ENCODE measurements at regions not wholly inside any gene's neighbourhood (a gene's known extent, or its start where the extent isn't known, plus 50 kb on each side); places are given as distances from the start of the nearest gene placed in this dataset.
A peak's percentile ranks its signal among the peaks of the same experiment; 100 is the strongest.
"Not testable (repeated sequence)": the region's sequence is repeated elsewhere in the genome, so short reads cannot be mapped to it uniquely, and the experiment has no call there.

DNA sequence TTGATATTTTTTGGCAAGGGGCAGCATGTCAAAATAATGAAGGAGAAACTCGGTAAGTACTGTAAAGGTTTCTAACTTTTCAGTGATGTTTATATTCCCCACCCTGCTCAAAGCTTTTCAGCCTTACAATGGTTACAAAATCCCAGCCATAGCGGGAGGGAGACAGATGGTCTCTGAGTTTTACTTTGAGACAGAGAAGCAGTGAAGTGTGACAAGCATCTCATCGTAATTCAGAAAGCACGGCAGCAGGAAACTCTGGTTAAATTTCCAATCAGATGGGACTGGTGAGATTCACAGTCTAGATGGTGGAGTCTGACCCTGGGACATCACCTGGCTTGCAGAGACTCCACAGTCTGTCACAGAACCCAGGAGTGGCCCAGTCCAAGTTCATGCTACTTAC is 448.0 kb upstream of the AMELY start:
- Mint-ChIP-seq H3K27me3 (ENCODE audit: insufficient read depth) (no peaks in the 10 kb centered on the region), H3K9me3 (no peaks in the 10 kb centered on the region), H3K4me3 (no peak overlapping the region), H3K4me1 (ENCODE audit: low read depth) (no peaks in the 10 kb centered on the region; the same call in 1 of the 2 replicates), H3K27ac (no peak overlapping the region), H3K36me3 (ENCODE audit: low read depth) (peaks cover 19% of the 10 kb centered on the region)
- DNase-seq = no peak
- TF ChIP-seq, protein P1, sequence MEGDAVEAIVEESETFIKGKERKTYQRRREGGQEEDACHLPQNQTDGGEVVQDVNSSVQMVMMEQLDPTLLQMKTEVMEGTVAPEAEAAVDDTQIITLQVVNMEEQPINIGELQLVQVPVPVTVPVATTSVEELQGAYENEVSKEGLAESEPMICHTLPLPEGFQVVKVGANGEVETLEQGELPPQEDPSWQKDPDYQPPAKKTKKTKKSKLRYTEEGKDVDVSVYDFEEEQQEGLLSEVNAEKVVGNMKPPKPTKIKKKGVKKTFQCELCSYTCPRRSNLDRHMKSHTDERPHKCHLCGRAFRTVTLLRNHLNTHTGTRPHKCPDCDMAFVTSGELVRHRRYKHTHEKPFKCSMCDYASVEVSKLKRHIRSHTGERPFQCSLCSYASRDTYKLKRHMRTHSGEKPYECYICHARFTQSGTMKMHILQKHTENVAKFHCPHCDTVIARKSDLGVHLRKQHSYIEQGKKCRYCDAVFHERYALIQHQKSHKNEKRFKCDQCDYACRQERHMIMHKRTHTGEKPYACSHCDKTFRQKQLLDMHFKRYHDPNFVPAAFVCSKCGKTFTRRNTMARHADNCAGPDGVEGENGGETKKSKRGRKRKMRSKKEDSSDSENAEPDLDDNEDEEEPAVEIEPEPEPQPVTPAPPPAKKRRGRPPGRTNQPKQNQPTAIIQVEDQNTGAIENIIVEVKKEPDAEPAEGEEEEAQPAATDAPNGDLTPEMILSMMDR (IDR thresholded peaks at IDR 0.05) = no peak

DNA sequence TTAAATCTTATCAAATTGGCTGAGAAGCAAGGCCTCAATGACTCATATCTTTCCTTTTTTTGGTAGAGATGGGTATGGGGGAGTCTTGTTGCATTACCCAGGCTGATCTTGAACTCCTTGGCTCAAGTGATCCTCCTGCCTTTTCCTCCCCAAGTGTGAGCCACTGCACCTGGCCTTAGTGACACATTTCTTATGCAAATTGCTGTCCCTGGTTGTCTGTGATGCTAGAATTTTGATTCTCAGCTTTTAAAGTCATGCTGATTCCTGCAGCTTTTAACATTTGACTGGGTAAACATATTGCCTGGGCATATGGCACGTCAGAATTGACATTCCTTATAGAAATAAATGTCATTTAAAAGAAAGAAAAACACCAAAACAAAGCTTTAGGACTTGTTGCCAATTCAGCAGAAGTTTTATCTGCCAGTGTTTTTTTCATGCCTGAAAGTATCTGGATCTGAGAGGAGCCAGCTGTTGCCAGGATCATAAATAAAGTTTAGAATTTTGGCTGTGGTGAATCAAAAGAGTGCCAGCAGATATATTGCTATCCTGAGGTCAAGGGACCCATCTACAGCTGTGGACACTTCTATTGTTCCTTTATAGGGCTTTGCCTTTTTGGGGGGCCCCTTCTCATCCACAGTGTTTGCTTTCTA is 446.7 kb upstream of the AMELY start:
- Mint-ChIP-seq H3K27me3 (ENCODE audit: insufficient read depth) (no peaks in the 10 kb centered on the region), H3K9me3 (no peaks in the 10 kb centered on the region)
- DNase-seq = no peak

DNA sequence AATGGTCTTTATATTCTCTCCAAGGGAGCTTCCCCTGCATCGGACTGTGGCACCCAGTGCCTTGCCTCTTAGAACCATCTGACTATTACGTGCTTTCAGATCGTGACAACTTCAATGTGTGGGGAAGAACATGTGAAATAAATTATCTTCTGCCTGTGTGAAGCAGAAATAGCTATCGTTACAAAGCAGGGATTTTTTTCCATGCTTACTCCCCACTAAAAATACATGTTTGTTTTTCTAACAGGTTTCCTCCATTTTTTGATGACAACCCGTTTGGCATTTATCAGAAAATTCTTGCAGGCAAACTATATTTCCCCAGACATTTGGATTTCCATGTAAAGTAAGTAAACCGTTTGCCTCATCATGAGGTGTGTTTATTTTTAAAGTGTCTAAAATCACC is 444.3 kb upstream of the AMELY start:
- not testable (repeated sequence) for H3K27ac Mint-ChIP-seq; H3K4me1 Mint-ChIP-seq (ENCODE audit: low read depth); H3K9me3 Mint-ChIP-seq; H3K27me3 Mint-ChIP-seq (ENCODE audit: insufficient read depth); H3K4me3 Mint-ChIP-seq; DNase-seq
- peaks cover 20% of the 10 kb centered on the region for H3K36me3 Mint-ChIP-seq (ENCODE audit: low read depth)

More for the DNA sequence above, 446.7 kb upstream of the AMELY start:
- TF ChIP-seq, protein P1 (IDR thresholded peaks at IDR 0.05) = no peak
- Mint-ChIP-seq H3K4me1 (ENCODE audit: low read depth) (no peaks in the 10 kb centered on the region; the same call in 1 of the 2 replicates), H3K4me3 (no peak overlapping the region), H3K27ac (no peak overlapping the region), H3K36me3 (ENCODE audit: low read depth) (peaks cover 20% of the 10 kb centered on the region)

DNA sequence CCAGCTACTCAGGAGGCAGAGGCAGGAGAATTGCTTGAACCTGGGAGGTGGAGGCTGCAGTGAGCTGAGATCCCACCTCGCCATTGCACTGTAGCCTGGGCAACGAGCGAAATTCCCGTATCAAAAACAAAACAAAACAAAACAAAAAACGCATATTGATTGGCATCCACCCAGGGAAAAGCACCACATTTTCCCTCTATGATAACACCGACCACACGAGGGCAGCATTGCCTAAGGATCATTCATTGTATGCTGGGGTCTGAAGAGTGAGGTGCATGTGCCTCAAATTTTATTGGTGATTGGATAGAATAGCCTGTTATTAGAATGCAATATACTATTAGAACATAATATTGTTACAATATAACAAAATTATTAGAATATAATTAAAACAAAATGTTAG is 433.1 kb upstream of the AMELY start:
- DNase-seq = peak; percentile 29
- TF ChIP-seq, protein P1 (IDR thresholded peaks at IDR 0.05) = peak; percentile 84
- Mint-ChIP-seq H3K36me3 (ENCODE audit: low read depth) (peaks cover 6% of the 10 kb centered on the region; the same call in 1 of the 2 replicates), H3K4me1 (ENCODE audit: low read depth) (peaks cover 26% of the 10 kb centered on the region), H3K9me3 (no peaks in the 10 kb centered on the region), H3K4me3 (no peak overlapping the region), H3K27me3 (ENCODE audit: insufficient read depth) (no peaks in the 10 kb centered on the region; the same call in 1 of the 2 replicates), H3K27ac (peak overlapping the region; percentile 63)

DNA sequence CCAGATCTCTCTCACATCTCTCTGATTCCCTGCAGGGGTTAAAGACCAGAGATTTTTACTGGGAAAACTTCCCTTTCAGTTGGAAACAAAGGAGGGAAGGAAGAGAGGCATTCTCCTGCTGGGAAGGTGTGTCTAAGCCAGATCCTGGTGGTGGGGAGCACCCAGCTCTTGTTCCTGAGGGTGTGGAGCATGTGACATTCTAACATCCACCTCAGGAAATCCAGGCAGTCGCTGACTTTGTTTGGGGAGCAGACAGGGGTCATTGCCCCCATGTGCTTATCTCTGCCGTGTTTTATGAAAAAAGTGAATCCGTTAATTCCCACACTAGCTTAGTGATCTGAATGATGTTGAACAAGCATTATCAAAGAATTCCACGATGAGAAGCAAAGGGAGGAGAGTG is 431.7 kb upstream of the AMELY start:
- H3K4me1 Mint-ChIP-seq (ENCODE audit: low read depth) = peaks cover 26% of the 10 kb centered on the region
- peak overlapping the region; percentile 85 for H3K27ac Mint-ChIP-seq
- H3K9me3 Mint-ChIP-seq = no peaks in the 10 kb centered on the region
- H3K27me3 Mint-ChIP-seq (ENCODE audit: insufficient read depth) = no peaks in the 10 kb centered on the region; the same call in 1 of the 2 replicates
- 0 out of 2 replicates have a peak overlapping the region, but pooled peaks have one; percentile 7 for H3K4me3 Mint-ChIP-seq
- H3K36me3 Mint-ChIP-seq (ENCODE audit: low read depth) = peaks cover 6% of the 10 kb centered on the region; the same call in 1 of the 2 replicates
- TF ChIP-seq, protein P1 (IDR thresholded peaks at IDR 0.05) = no peak
- no peak for DNase-seq

DNA sequence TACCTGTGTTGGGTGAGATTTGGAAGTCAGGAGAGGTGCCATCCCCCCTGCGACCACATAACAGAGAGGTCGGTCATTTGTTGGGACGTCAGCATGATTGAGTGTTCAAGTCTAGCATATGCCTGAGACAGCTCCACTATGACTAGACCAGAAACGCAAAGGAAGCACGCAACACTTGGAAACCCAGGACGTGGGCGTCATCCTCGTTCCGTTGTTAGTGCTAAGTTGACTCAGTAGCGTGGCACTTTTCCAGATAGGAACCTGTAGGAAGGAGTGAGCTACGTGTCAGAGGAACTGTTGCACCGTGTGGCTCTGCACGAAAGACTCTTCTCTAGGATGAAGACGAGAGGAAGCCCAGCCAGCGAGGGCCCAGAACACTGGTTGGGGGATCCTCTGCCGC is 431.2 kb upstream of the AMELY start:
- DNase-seq = peak; percentile 58
- H3K9me3 Mint-ChIP-seq; H3K36me3 Mint-ChIP-seq (ENCODE audit: low read depth); H3K27me3 Mint-ChIP-seq (ENCODE audit: insufficient read depth): not testable (repeated sequence)
- Mint-ChIP-seq H3K4me1 (ENCODE audit: low read depth) (peaks cover 26% of the 10 kb centered on the region), H3K4me3 (0 out of 2 replicates have a peak overlapping the region, but pooled peaks have one; percentile 7), H3K27ac (peak overlapping the region; percentile 85)

Measured in HFFc6 (cell line).